Lower lobe of right lung (tissue), 2 donors: ENCODE measurements at regions not wholly inside any gene's neighbourhood (a gene's known extent, or its start where the extent isn't known, plus 50 kb on each side); places are given as distances from the start of the nearest gene placed in this dataset.

ENCODE experiments used
- ATAC-seq, 2 donors: fragments of 200-7000 bp; cut with Tn5 transposase; one replicate each; pipeline ENCODE4 v1.9.1; 2020 to 2022; ENCODE audit warnings: mild to moderate bottlenecking in 2 of 2, moderate library complexity in 2 of 2
- DNase-seq: peaks from one replicate; pipeline ENCODE4 v3.0.0-alpha.2; 2020
- H3K27ac ChIP-seq: fragments of 200-600 bp; one replicate; pipeline ENCODE4 v1.8.0; 2022
- H3K27me3 ChIP-seq: fragments of 200-600 bp; one replicate; pipeline ENCODE4 v1.8.0; 2022; ENCODE audit warnings: low read depth
- H3K36me3 ChIP-seq: fragments of 200-600 bp; one replicate; pipeline ENCODE4 v1.8.0; 2022; ENCODE audit warnings: mild to moderate bottlenecking
- H3K4me1 ChIP-seq: fragments of 200-600 bp; one replicate; pipeline ENCODE4 v1.8.0; 2022
- H3K4me3 ChIP-seq: fragments of 200-600 bp; one replicate; pipeline ENCODE4 v1.8.0; 2022; ENCODE audit warnings: mild to moderate bottlenecking
- H3K9me3 ChIP-seq: fragments of 200-600 bp; one replicate; pipeline ENCODE4 v1.8.0; 2022
- intact Hi-C: fragments of 100-400 bp; cut with DNase I; formaldehyde crosslinking; loops from one replicate; pipeline ENCODE4 v1.11.0; 2022
- TF ChIP-seq, protein P1 (sequence below): fragments of 200-600 bp; IDR thresholded peaks from one replicate; pipeline ENCODE4 v1.8.0; 2022; ENCODE audit warnings: antibody characterized with exemption, mild to moderate bottlenecking
- donor health status: DM: no; HTN: yes; CAD: no; lungs with severe emphysema.

GRCh38 chr13:72050251-72050650 is 183.2 kb upstream of the DACH1 start:
- H3K36me3 ChIP-seq, result no peaks in the 10 kb centered on the region
- H3K27me3 ChIP-seq, result no peaks in the 10 kb centered on the region
- intact Hi-C loops, result no loop called here
- no peaks in the 10 kb centered on the region for H3K9me3 ChIP-seq
- no peak overlapping the region for H3K27ac ChIP-seq
- ATAC-seq (no peak), DNase-seq (no peak)
- TF ChIP-seq, protein P1, sequence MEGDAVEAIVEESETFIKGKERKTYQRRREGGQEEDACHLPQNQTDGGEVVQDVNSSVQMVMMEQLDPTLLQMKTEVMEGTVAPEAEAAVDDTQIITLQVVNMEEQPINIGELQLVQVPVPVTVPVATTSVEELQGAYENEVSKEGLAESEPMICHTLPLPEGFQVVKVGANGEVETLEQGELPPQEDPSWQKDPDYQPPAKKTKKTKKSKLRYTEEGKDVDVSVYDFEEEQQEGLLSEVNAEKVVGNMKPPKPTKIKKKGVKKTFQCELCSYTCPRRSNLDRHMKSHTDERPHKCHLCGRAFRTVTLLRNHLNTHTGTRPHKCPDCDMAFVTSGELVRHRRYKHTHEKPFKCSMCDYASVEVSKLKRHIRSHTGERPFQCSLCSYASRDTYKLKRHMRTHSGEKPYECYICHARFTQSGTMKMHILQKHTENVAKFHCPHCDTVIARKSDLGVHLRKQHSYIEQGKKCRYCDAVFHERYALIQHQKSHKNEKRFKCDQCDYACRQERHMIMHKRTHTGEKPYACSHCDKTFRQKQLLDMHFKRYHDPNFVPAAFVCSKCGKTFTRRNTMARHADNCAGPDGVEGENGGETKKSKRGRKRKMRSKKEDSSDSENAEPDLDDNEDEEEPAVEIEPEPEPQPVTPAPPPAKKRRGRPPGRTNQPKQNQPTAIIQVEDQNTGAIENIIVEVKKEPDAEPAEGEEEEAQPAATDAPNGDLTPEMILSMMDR, result no peak
- no peak overlapping the region for H3K4me3 ChIP-seq
- H3K4me1 ChIP-seq, result no peaks in the 10 kb centered on the region

DNA sequence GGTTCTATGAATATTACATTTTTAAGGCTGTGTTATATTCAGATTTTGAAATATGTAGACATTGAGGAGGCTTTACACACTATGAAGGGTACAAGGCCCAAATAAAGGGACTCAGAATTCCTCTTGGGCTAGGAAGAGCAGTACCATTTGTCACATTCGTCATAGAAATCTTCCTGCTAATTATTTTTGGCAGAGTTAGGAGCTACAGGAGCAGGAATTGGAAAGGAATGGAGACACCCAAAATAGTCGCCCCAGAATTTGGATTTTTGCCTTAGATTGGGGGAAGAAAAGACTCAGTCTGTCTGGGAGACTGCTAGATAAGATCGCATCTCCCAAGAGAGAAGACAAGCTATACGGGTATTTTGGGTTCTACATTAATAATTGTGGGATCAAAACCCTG is 176.4 kb upstream of the DACH1 start:
- no peak for ATAC-seq
- Histone ChIP-seq H3K36me3 (no peaks in the 10 kb centered on the region), H3K9me3 (no peaks in the 10 kb centered on the region), H3K27me3 (no peaks in the 10 kb centered on the region), H3K4me1 (no peaks in the 10 kb centered on the region), H3K4me3 (no peak overlapping the region), H3K27ac (no peak overlapping the region)
- DNase-seq, result no peak
- intact Hi-C loops, result no loop called here
- TF ChIP-seq, protein P1, result no peak

DNA sequence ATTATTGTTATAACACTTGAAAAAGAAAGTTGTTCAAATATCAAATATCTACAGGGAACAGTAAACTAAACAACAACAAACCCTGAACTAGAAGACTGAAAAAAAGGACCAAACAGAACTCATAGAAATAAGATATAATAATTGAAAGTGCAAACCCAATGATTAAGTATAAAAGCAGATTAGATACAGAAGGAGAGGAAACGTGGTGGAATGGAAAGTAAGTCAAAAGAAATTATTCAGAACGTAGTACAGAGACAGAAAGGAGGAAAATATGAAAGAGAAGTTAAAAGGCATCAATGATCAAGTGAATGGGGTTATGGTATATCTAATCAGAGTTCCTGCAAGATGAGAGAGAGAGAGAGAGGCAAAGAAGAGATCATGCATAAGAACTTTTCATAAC is 174.2 kb upstream of the DACH1 start:
- intact Hi-C loops, result no loop called here
- TF ChIP-seq, protein P1, result no peak
- DNase-seq (no peak), ATAC-seq (no peak)
- Histone ChIP-seq H3K4me3 (no peak overlapping the region), H3K27me3 (no peaks in the 10 kb centered on the region), H3K27ac (no peak overlapping the region), H3K4me1 (no peaks in the 10 kb centered on the region), H3K9me3 (no peaks in the 10 kb centered on the region), H3K36me3 (no peaks in the 10 kb centered on the region)

- no peak for ATAC-seq
- Histone ChIP-seq H3K36me3 (no peaks in the 10 kb centered on the region), H3K27me3 (no peaks in the 10 kb centered on the region), H3K4me3 (no peak overlapping the region), H3K4me1 (no peaks in the 10 kb centered on the region), H3K27ac (no peak overlapping the region), H3K9me3 (no peaks in the 10 kb centered on the region)
- no peak for DNase-seq
- intact Hi-C loops, result no loop called here
- TF ChIP-seq, protein P1, result no peak
Observed at GRCh38 chr13:72039126-72039525, 172.1 kb upstream of the DACH1 start.

DNA sequence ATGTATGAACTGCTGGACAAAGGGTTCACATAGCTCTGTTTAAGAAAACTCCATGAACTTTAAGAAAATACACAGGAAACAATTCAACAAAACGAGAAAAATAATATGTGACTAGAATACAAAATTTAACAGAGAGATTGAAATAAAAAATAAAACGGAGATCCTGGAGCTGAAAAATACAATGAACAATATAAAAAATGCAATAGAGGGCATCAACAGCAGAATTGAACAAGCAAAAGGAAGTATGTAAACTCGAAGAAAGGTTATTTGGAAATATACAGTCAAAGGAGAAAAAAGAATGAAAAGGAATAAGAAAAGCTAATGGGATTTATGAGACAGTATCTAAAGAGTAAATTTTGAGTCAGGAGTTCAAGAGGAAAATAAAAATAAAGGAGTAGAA is 163.0 kb upstream of the DACH1 start:
- Histone ChIP-seq H3K27me3 (no peaks in the 10 kb centered on the region), H3K27ac (no peak overlapping the region), H3K4me3 (no peak overlapping the region), H3K4me1 (no peaks in the 10 kb centered on the region), H3K36me3 (no peaks in the 10 kb centered on the region), H3K9me3 (peaks cover 5% of the 10 kb centered on the region)
- TF ChIP-seq, protein P1, result no peak
- intact Hi-C loops, result no loop called here
- DNase-seq (no peak), ATAC-seq (no peak)

DNA sequence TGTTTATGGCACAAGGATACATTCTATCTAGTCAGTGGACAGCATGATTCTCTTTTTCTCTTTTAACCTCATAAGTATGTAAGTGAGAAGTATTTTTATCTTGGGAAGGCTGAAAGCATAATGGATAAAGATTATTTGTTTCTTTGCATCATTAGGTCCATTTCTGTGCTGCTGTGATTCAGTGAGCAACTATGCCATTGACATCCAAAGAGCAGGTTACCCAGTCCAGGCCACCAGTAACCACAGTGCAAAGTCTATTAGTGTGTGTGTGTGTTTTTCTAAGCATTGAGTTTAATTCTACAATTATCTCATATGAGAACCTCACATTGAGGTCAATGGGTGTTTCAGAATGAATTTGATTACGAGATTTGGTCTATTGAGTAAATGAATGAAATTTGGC is 158.8 kb upstream of the DACH1 start:
- Histone ChIP-seq H3K9me3 (peaks cover 5% of the 10 kb centered on the region), H3K27me3 (no peaks in the 10 kb centered on the region), H3K36me3 (no peaks in the 10 kb centered on the region), H3K27ac (no peak overlapping the region), H3K4me3 (no peak overlapping the region), H3K4me1 (no peaks in the 10 kb centered on the region)
- ATAC-seq (no peak), DNase-seq (no peak)
- intact Hi-C loops, result no loop called here
- TF ChIP-seq, protein P1, result no peak
